ENCODE measurements at regions not wholly inside any gene's neighbourhood (a gene's known extent, or its start where the extent isn't known, plus 50 kb on each side); places are given as distances from the start of the nearest gene placed in this dataset.

- Histone ChIP-seq H3K27me3 (ENCODE audit: insufficient read depth, low read depth) (no peaks in the 10 kb centered on the region), H3K4me3 (IDR thresholded peaks at IDR 0.05; ENCODE audit: insufficient read depth, low read depth, low read length) (no peak overlapping the region), H2AFZ (ENCODE audit: low read depth) (no peak overlapping the region), H3K4me2 (no peak overlapping the region), H4K20me1 (ENCODE audit: insufficient read depth) (no peaks in the 10 kb centered on the region), H3K36me3 (ENCODE audit: insufficient read depth) (no peaks in the 10 kb centered on the region), H3K9ac (no peak overlapping the region), H3K4me1 (ENCODE audit: low read depth, poor library complexity, severe bottlenecking) (no peaks in the 10 kb centered on the region), H3K27ac (no peak overlapping the region), H3K79me2 (ENCODE audit: insufficient read depth, low read depth) (no peaks in the 10 kb centered on the region)
- no peak for TF ChIP-seq CTCF (conservative IDR thresholded peaks at IDR 0.05; ENCODE audit: low read depth, low read length)
Observed at GRCh38 chr18:45249246-45249661, 366.0 kb upstream of the SLC14A2 start.

GRCh38 chr18:45250479-45250878 lies 364.8 kb upstream of the SLC14A2 start:
- no peak overlapping the region for H3K4me2 ChIP-seq
- H3K27ac ChIP-seq = no peak overlapping the region

GRCh38 chr18:45251236-45251635 lies 364.0 kb upstream of the SLC14A2 start:
- no peaks in the 10 kb centered on the region for H3K27me3 ChIP-seq (ENCODE audit: insufficient read depth, low read depth)
- no peaks in the 10 kb centered on the region for H3K79me2 ChIP-seq (ENCODE audit: insufficient read depth, low read depth)
- no peak overlapping the region for H3K4me3 ChIP-seq (IDR thresholded peaks at IDR 0.05; ENCODE audit: insufficient read depth, low read depth, low read length)
- H3K36me3 ChIP-seq (ENCODE audit: insufficient read depth) = no peaks in the 10 kb centered on the region
- H4K20me1 ChIP-seq (ENCODE audit: insufficient read depth) = no peaks in the 10 kb centered on the region
- TF ChIP-seq CTCF (conservative IDR thresholded peaks at IDR 0.05; ENCODE audit: low read depth, low read length) = no peak
- H3K4me2 ChIP-seq = no peak overlapping the region
- no peak overlapping the region for H3K27ac ChIP-seq
- H3K4me1 ChIP-seq (ENCODE audit: low read depth, poor library complexity, severe bottlenecking) = no peaks in the 10 kb centered on the region
- no peak overlapping the region for H3K9ac ChIP-seq
- no peak overlapping the region for H2AFZ ChIP-seq (ENCODE audit: low read depth)

More at GRCh38 chr18:45250479-45250878, 364.8 kb upstream of the SLC14A2 start:
- H3K4me1 ChIP-seq (ENCODE audit: low read depth, poor library complexity, severe bottlenecking) = no peaks in the 10 kb centered on the region
- H2AFZ ChIP-seq (ENCODE audit: low read depth) = no peak overlapping the region
- no peak overlapping the region for H3K4me3 ChIP-seq (IDR thresholded peaks at IDR 0.05; ENCODE audit: insufficient read depth, low read depth, low read length)
- H3K27me3 ChIP-seq (ENCODE audit: insufficient read depth, low read depth) = no peaks in the 10 kb centered on the region
- H4K20me1 ChIP-seq (ENCODE audit: insufficient read depth) = no peaks in the 10 kb centered on the region
- TF ChIP-seq CTCF (conservative IDR thresholded peaks at IDR 0.05; ENCODE audit: low read depth, low read length) = no peak
- H3K36me3 ChIP-seq (ENCODE audit: insufficient read depth) = no peaks in the 10 kb centered on the region
- no peak overlapping the region for H3K9ac ChIP-seq
- no peaks in the 10 kb centered on the region for H3K79me2 ChIP-seq (ENCODE audit: insufficient read depth, low read depth)

GRCh38 chr18:45252474-45252873 lies 362.8 kb upstream of the SLC14A2 start:
- H3K27ac ChIP-seq = no peak overlapping the region
- no peaks in the 10 kb centered on the region for H3K27me3 ChIP-seq (ENCODE audit: insufficient read depth, low read depth)
- no peaks in the 10 kb centered on the region for H3K36me3 ChIP-seq (ENCODE audit: insufficient read depth)
- H4K20me1 ChIP-seq (ENCODE audit: insufficient read depth) = no peaks in the 10 kb centered on the region
- H3K4me1 ChIP-seq (ENCODE audit: low read depth, poor library complexity, severe bottlenecking) = no peaks in the 10 kb centered on the region
- no peak for TF ChIP-seq CTCF (conservative IDR thresholded peaks at IDR 0.05; ENCODE audit: low read depth, low read length)
- no peaks in the 10 kb centered on the region for H3K79me2 ChIP-seq (ENCODE audit: insufficient read depth, low read depth)
- H3K4me2 ChIP-seq = no peak overlapping the region
- H3K4me3 ChIP-seq (IDR thresholded peaks at IDR 0.05; ENCODE audit: insufficient read depth, low read depth, low read length) = no peak overlapping the region
- no peak overlapping the region for H3K9ac ChIP-seq
- no peak overlapping the region for H2AFZ ChIP-seq (ENCODE audit: low read depth)

All from KMS-11 (cell line).